Lower lobe of right lung (tissue), 2 donors: ENCODE measurements at regions not wholly inside any gene's neighbourhood (a gene's known extent, or its start where the extent isn't known, plus 50 kb on each side); places are given as distances from the start of the nearest gene placed in this dataset.

Experiments used
- ATAC-seq, 2 donors: fragments of 200-7000 bp; cut with Tn5 transposase; one replicate each; pipeline ENCODE4 v1.9.1; 2020 to 2022; ENCODE audit warnings: mild to moderate bottlenecking in 2 of 2, moderate library complexity in 2 of 2
- DNase-seq: peaks from one replicate; pipeline ENCODE4 v3.0.0-alpha.2; 2020
- H3K27ac ChIP-seq: fragments of 200-600 bp; one replicate; pipeline ENCODE4 v1.8.0; 2022
- H3K27me3 ChIP-seq: fragments of 200-600 bp; one replicate; pipeline ENCODE4 v1.8.0; 2022; ENCODE audit warnings: low read depth
- H3K36me3 ChIP-seq: fragments of 200-600 bp; one replicate; pipeline ENCODE4 v1.8.0; 2022; ENCODE audit warnings: mild to moderate bottlenecking
- H3K4me1 ChIP-seq: fragments of 200-600 bp; one replicate; pipeline ENCODE4 v1.8.0; 2022
- H3K4me3 ChIP-seq: fragments of 200-600 bp; one replicate; pipeline ENCODE4 v1.8.0; 2022; ENCODE audit warnings: mild to moderate bottlenecking
- H3K9me3 ChIP-seq: fragments of 200-600 bp; one replicate; pipeline ENCODE4 v1.8.0; 2022
- intact Hi-C: fragments of 100-400 bp; cut with DNase I; formaldehyde crosslinking; loops from one replicate; pipeline ENCODE4 v1.11.0; 2022
- TF ChIP-seq, protein P1 (sequence below): fragments of 200-600 bp; IDR thresholded peaks from one replicate; pipeline ENCODE4 v1.8.0; 2022; ENCODE audit warnings: antibody characterized with exemption, mild to moderate bottlenecking
- donor health status: DM: no; HTN: yes; CAD: no; lungs with severe emphysema.

DNA sequence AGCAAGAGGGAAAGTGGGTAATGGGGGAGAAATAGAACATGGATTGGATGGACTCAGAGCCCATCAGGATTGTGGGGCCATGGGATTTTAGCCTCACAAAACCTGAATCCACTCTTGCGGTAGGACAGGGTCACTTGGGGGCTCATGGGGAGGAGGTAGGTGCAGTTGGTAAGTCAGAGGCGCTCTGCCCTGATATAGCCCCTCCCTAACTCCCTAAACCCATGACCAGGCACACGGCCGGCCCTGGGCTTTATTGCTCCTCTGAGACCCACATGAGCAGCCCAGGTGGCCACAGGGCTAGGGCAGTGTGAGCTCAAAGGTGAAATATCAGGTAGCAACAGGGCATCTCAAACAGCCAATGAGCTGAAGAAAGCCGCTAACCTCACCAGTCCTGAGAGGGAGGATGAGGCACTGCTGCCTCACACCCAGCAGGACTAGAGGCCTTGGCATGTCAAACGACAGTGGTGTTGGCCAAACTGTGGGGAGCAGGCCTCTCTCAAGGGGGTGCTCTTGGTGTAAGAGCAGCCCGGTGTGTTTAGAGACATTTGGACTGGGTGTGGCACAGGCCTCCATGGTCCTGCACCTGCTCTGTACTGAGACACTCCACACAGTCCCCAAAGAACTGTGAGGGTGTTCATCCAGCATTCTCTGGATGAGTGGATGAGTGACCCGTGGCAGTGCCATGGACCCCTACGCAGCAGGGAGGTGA, 90.8 kb upstream of the HS6ST1 start:
- no peak for DNase-seq
- Histone ChIP-seq H3K27ac (no peak overlapping the region), H3K27me3 (no peaks in the 10 kb centered on the region), H3K36me3 (no peaks in the 10 kb centered on the region), H3K9me3 (no peaks in the 10 kb centered on the region), H3K4me3 (no peak overlapping the region), H3K4me1 (no peaks in the 10 kb centered on the region)
- intact Hi-C loops = no loop called here
- TF ChIP-seq, protein P1, sequence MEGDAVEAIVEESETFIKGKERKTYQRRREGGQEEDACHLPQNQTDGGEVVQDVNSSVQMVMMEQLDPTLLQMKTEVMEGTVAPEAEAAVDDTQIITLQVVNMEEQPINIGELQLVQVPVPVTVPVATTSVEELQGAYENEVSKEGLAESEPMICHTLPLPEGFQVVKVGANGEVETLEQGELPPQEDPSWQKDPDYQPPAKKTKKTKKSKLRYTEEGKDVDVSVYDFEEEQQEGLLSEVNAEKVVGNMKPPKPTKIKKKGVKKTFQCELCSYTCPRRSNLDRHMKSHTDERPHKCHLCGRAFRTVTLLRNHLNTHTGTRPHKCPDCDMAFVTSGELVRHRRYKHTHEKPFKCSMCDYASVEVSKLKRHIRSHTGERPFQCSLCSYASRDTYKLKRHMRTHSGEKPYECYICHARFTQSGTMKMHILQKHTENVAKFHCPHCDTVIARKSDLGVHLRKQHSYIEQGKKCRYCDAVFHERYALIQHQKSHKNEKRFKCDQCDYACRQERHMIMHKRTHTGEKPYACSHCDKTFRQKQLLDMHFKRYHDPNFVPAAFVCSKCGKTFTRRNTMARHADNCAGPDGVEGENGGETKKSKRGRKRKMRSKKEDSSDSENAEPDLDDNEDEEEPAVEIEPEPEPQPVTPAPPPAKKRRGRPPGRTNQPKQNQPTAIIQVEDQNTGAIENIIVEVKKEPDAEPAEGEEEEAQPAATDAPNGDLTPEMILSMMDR = no peak
- ATAC-seq = no peak

DNA sequence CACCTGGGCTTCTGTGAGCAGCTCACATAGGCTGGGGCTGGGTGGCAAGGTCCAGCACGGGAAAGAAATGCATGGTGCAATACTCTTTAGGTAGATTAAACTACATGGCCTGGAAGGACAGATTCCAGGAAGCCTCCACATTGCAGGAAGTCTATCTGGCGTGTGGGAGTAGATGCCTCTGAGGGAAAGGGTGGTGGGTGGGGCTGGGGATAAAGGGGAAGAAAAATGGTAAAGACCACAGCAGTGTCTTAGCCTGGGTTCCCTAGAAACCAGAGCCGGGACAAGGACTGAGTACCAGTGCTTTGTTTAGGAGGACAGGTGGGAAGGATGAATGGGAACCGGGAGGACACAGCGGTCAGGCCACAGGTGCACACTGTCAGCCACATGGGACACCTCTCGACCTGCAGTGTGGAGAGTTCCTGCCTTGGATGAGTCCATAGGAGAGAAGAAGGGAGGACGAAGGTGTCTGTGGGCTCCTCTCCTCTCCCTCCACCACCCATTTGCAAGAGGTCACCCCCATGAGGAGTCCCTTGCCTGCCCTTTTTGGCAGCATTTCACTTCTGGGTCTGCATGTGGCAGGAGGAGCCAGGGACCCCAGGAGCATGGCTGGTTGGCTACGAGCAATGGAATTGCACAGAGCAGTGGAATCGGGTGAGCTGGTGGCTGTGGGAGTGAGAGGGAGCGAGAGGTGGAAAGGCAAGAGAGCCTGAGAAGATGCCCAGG, 91.5 kb upstream of the HS6ST1 start:
- H3K9me3 ChIP-seq = no peaks in the 10 kb centered on the region
- DNase-seq = no peak
- H3K4me1 ChIP-seq = no peaks in the 10 kb centered on the region
- no peak overlapping the region for H3K27ac ChIP-seq
- no peak overlapping the region for H3K4me3 ChIP-seq
- H3K27me3 ChIP-seq = no peaks in the 10 kb centered on the region
- ATAC-seq = no peak
- intact Hi-C loops = no loop called here
- H3K36me3 ChIP-seq = no peaks in the 10 kb centered on the region
- TF ChIP-seq, protein P1 = no peak

DNA sequence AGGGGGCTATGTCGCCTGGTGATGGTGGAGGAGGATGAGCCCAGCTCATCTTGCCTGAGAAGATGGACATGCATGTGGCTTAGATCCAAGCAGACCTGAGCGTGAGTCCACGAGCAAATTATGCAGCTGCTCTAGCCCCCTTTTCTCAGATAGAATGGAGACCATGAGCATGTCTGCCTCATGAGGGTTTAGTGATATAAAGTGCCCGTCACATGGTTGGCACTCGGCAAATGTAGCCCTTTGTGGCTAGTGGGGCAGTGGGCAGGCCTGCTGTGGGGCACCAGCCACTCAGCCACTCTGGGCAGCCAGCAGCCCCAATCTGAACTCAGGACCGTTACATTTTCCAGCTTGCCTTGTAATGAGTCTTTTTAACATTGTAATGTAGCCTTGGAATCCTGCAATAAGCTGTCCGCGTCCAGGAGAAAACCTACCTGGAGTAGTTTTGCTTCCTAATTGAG, 92.1 kb upstream of the HS6ST1 start:
- Histone ChIP-seq H3K36me3 (no peaks in the 10 kb centered on the region), H3K9me3 (no peaks in the 10 kb centered on the region), H3K27ac (no peak overlapping the region), H3K4me1 (no peaks in the 10 kb centered on the region), H3K27me3 (no peaks in the 10 kb centered on the region), H3K4me3 (no peak overlapping the region)
- intact Hi-C loops = no loop called here
- ATAC-seq (no peak), DNase-seq (no peak)
- TF ChIP-seq, protein P1 = no peak

DNA sequence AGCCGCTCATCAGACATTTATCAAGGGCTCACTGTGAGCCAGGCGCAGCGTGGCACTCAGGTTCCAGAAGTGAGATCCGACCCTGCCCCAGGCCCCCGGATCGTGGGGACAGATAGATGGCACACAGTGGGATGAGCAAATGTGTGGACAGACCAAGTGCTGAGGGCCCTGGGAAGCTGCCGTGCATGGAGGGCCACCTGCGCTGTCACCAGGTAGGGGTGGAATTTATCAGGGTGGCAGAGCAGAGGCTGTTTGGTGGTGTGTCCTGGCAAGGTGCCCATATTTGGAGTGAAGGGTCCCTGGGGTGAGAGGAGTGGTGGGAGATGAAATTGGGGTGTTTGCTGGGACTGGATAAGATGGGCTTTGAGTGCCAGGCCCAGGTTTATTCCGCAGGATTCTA, 92.8 kb upstream of the HS6ST1 start:
- Histone ChIP-seq H3K4me3 (no peak overlapping the region), H3K4me1 (no peaks in the 10 kb centered on the region), H3K36me3 (no peaks in the 10 kb centered on the region), H3K9me3 (no peaks in the 10 kb centered on the region), H3K27me3 (no peaks in the 10 kb centered on the region), H3K27ac (no peak overlapping the region)
- intact Hi-C loops = no loop called here
- TF ChIP-seq, protein P1 = no peak
- DNase-seq = no peak
- ATAC-seq = no peak

DNA sequence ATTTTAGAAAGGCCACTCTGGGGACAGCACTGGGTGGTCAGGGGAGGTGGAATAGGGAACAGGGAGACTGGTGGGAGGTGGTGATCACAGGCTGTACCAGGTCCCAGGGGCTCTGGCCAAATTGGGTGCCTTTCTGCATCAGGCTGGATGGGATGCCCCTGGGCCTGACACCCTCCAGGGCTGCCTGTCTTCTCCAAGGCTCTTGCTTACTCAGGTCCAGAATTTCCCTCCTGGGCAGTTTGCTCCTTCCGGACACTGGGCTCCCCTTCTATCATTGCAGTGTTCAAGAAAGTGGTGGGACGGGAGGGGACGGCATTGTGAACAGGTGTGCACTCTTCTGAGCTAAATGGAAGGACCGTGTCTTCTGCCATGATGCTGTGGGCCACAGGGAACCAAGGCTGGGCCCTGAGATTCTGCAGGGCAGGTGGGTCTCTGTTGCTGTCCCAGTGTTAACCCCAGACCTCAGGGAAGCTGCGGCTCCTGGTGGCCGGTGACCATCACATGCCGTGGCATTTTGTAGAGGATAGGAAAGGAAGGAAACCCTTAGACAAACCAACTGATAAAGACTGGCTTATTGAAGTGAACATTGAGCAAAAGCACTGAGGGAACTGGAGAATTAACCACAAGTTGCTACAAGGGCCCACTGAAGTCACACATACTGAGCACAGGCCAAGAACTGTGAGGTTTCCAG, 93.7 kb upstream of the HS6ST1 start:
- Histone ChIP-seq H3K27me3 (no peaks in the 10 kb centered on the region), H3K9me3 (no peaks in the 10 kb centered on the region), H3K4me1 (no peaks in the 10 kb centered on the region), H3K27ac (no peak overlapping the region), H3K4me3 (no peak overlapping the region), H3K36me3 (no peaks in the 10 kb centered on the region)
- TF ChIP-seq, protein P1 = no peak
- intact Hi-C loops = no loop called here
- ATAC-seq (no peak), DNase-seq (no peak)
